Spleen (tissue), 11 donors: ENCODE measurements at regions not wholly inside any gene's neighbourhood (a gene's known extent, or its start where the extent isn't known, plus 50 kb on each side); places are given as distances from the start of the nearest gene placed in this dataset.

Experiments
- DNase-seq: peaks from one replicate; pipeline ENCODE4 v3.0.0-alpha.2; 2020
- H3K27ac ChIP-seq, 8 donors: fragments of 200-600 bp; sonication (generic) in 7 of 8; 1 replicate in 4 of 8; 2 replicates in 4 of 8; pipeline versions ENCODE4 v1.5.0 to v1.8.0; 2016 to 2021; ENCODE audit warnings: inconsistent platforms in 4 of 8, mild to moderate bottlenecking in 4 of 8, moderate library complexity in 1 of 8
- H3K27me3 ChIP-seq, 7 donors: fragments of 200-600 bp; sonication (generic) in 6 of 7; replicated peaks in 1 of 7; 1 replicate in 4 of 7; 2 replicates in 3 of 7; pipeline versions ENCODE4 v1.5.0 to v1.8.0; 2016 to 2021; ENCODE audit warnings: inconsistent platforms in 3 of 7, mild to moderate bottlenecking in 1 of 7
- H3K36me3 ChIP-seq, 6 donors: fragments of 200-600 bp; sonication (generic) in 5 of 6; 1 replicate in 4 of 6; 2 replicates in 2 of 6; pipeline versions ENCODE4 v1.5.0 to v1.8.0; 2016 to 2021; ENCODE audit warnings: inconsistent platforms in 2 of 6
- H3K4me1 ChIP-seq, 6 donors: fragments of 200-600 bp; sonication (generic) in 5 of 6; 1 replicate in 3 of 6; 2 replicates in 3 of 6; pipeline versions ENCODE4 v1.5.0 to v1.8.0; 2016 to 2021; ENCODE audit warnings: inconsistent platforms in 3 of 6
- H3K4me3 ChIP-seq, 8 donors: fragments of 200-600 bp; sonication (generic) in 7 of 8; 1 replicate in 4 of 8; 2 replicates in 4 of 8; pipeline versions ENCODE4 v1.5.0 to v1.8.0; 2016 to 2021; ENCODE audit warnings: inconsistent platforms in 4 of 8, mild to moderate bottlenecking in 4 of 8, moderate library complexity in 2 of 8
- H3K9me3 ChIP-seq, 8 donors: fragments of 200-600 bp; sonication (generic) in 7 of 8; 1 replicate in 4 of 8; 2 replicates in 4 of 8; pipeline versions ENCODE4 v1.5.0 to v1.8.0; 2016 to 2021; ENCODE audit warnings: inconsistent platforms in 4 of 8
- CTCF ChIP-seq, 11 experiments: fragments of 200-600 bp in 7 of 11; fragments of 450-650 bp in 4 of 11; sonication (generic) in 4 of 11; IDR thresholded peaks in 8 of 11; conservative IDR thresholded peaks in 3 of 11; 1 replicate in 7 of 11; 2 replicates in 4 of 11; pipeline versions ENCODE4 v1.4.0 to v1.8.0; 2016 to 2021; ENCODE audit warnings: antibody characterized with exemption in 11 of 11, inconsistent platforms in 4 of 11, mild to moderate bottlenecking in 1 of 11
- POLR2A ChIP-seq, 3 donors: fragments of 450-650 bp; IDR thresholded peaks; one replicate each; pipeline ENCODE4 v1.5.1; 2017; ENCODE audit warnings: antibody characterized with exemption in 3 of 3, mild to moderate bottlenecking in 1 of 3
- POLR2AphosphoS5 ChIP-seq, 3 donors: sonication (generic); formaldehyde crosslinking; IDR thresholded peaks; one replicate each; pipeline ENCODE4 v1.5.1; 2017; ENCODE audit warnings: antibody characterized with exemption in 3 of 3
- WGBS, 5 donors: extraction: QIAGEN DNeasy Blood & Tissue Kit in 3 of 5; methylation state at CpG; one replicate each; pipeline versions ENCODE4 v1.1.5 to v1.1.7; 2013 to 2018; 5-methylcytosine and 5-hydroxymethylcytosine counted together
- intact Hi-C: fragments of 100-400 bp; cut with DNase I; formaldehyde crosslinking; loops from one replicate; pipeline ENCODE4 v1.15.0; 2023; ENCODE audit warnings: low total_unique reads
- donor health status: healthy with polysubstance abuse.
- donor health status: DM: no; HTN: no; CAD: no; lungs with moderate emphysema.
- donor health status: DM: no; HTN: no; CAD: no.
- donor health status: Bipolar disorder and iron deficiency.
- donor health status: healthy.
- donor health status: DM: no; HTN: no; CAD: no.
- donor health status: DM: yes; HTN: yes; CAD: no.

- no peak overlapping the region for H3K4me3 ChIP-seq
- peaks cover 0 to 25% (median 0%) of the 10 kb centered on the region in 7 donors for H3K27me3 ChIP-seq
- H3K9me3 ChIP-seq: no peaks in the 10 kb centered on the region
- H3K4me1 ChIP-seq: no peaks in the 10 kb centered on the region
- 79 to 86% (median 80%) methylated on average over 1 of the region's 1 CpG for WGBS, 5 donors
- H3K36me3 ChIP-seq: no peaks in the 10 kb centered on the region
- no peak for DNase-seq
- intact Hi-C loops: no loop called here
- H3K27ac ChIP-seq: no peak overlapping the region
- TF ChIP-seq POLR2A (IDR thresholded peaks at IDR 0.05) (no peak), POLR2AphosphoS5 (IDR thresholded peaks at IDR 0.05) (no peak), CTCF (IDR thresholded peaks at IDR 0.05 in 8 of 11, conservative IDR thresholded peaks at IDR 0.05 in 3 of 11) (no peak)
Measured at GRCh38 chr3:40911928-40912327, 287.4 kb upstream of the CTNNB1 start.

- H3K4me1 ChIP-seq: no peaks in the 10 kb centered on the region
- no peak overlapping the region for H3K27ac ChIP-seq
- no peaks in the 10 kb centered on the region for H3K36me3 ChIP-seq
- H3K4me3 ChIP-seq: no peak overlapping the region
- intact Hi-C loops: no loop called here
- H3K9me3 ChIP-seq: no peaks in the 10 kb centered on the region
- WGBS, 5 donors: 83 to 90% (median 89%) methylated on average over 4 of the region's 4 CpGs
- DNase-seq: no peak
- peaks cover 0 to 25% (median 0%) of the 10 kb centered on the region in 7 donors for H3K27me3 ChIP-seq
- TF ChIP-seq CTCF (IDR thresholded peaks at IDR 0.05 in 8 of 11, conservative IDR thresholded peaks at IDR 0.05 in 3 of 11): no peak
- TF ChIP-seq POLR2AphosphoS5 (IDR thresholded peaks at IDR 0.05): no peak
- TF ChIP-seq POLR2A (IDR thresholded peaks at IDR 0.05): no peak
Measured at GRCh38 chr3:40912461-40912860, 286.8 kb upstream of the CTNNB1 start.

DNA sequence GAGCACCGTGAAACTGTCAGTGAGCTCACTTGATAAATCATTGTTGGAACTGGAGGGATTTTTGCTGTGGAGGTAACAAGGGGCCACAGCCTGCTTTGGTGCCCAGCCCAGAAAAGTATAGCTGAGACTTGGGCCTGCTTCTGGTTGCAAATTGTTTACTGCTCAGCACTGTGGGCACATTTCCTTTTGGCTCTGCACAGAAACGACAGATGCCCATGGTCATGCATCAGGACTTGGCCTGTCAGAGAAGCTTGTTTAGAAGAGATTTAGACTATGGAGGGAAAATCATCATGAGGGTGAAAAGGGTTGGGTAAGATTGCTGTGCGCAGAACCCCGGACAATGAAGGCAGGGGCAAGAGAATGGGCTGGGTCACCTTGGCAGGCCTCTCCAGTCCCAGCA is 286.1 kb upstream of the CTNNB1 start:
- intact Hi-C loops: no loop called here
- TF ChIP-seq POLR2A (IDR thresholded peaks at IDR 0.05): no peak
- no peak for TF ChIP-seq CTCF (IDR thresholded peaks at IDR 0.05 in 8 of 11, conservative IDR thresholded peaks at IDR 0.05 in 3 of 11)
- TF ChIP-seq POLR2AphosphoS5 (IDR thresholded peaks at IDR 0.05): no peak
- no peaks in the 10 kb centered on the region for H3K9me3 ChIP-seq
- H3K36me3 ChIP-seq: no peaks in the 10 kb centered on the region
- H3K27me3 ChIP-seq: peaks cover 0 to 25% (median 0%) of the 10 kb centered on the region in 7 donors
- H3K27ac ChIP-seq: no peak overlapping the region
- H3K4me3 ChIP-seq: no peak overlapping the region
- WGBS, 5 donors: 75 to 88% (median 87%) methylated on average over 4 of the region's 4 CpGs
- no peaks in the 10 kb centered on the region for H3K4me1 ChIP-seq
- DNase-seq: no peak

DNA sequence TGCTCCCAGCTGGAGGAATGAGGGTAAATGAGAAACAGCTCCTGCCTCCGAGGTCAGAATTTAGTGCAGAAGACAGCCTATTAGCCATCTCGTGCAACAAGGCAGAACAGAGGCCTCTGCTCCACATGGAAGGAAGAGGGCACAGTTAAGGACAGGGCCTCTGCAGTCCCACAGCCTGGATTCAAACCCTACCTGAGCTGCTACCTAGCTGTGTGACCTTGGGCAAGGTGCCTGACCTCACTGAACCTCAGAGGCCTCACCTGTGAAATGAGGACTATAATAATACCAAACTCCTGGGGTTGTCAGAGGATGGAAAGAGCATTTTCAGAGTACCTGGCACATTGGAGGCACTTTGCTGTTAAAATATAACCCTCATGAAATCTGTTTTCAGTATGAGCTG is 285.7 kb upstream of the CTNNB1 start:
- Histone ChIP-seq H3K36me3 (no peaks in the 10 kb centered on the region), H3K27me3 (peaks cover 0 to 22% (median 0%) of the 10 kb centered on the region in 7 donors), H3K9me3 (no peaks in the 10 kb centered on the region), H3K27ac (no peak overlapping the region), H3K4me1 (no peaks in the 10 kb centered on the region), H3K4me3 (no peak overlapping the region)
- WGBS, 5 donors: 72 to 94% (median 93%) methylated on average over 2 of the region's 2 CpGs
- no peak for DNase-seq
- TF ChIP-seq POLR2AphosphoS5 (IDR thresholded peaks at IDR 0.05): no peak
- TF ChIP-seq CTCF (IDR thresholded peaks at IDR 0.05 in 8 of 11, conservative IDR thresholded peaks at IDR 0.05 in 3 of 11): no peak
- no peak for TF ChIP-seq POLR2A (IDR thresholded peaks at IDR 0.05)
- intact Hi-C loops: no loop called here
